GM18505 (cell line): ENCODE measurements at regions not wholly inside any gene's neighbourhood (a gene's known extent, or its start where the extent isn't known, plus 50 kb on each side); places are given as distances from the start of the nearest gene placed in this dataset.

Source experiments
- ATAC-seq: cut with Tn5 transposase; IDR thresholded peaks from one replicate; pipeline ENCODE4 v1.9.1; 2021; ENCODE audit not compliant: unreplicated experiment
- POLR2A ChIP-seq: IDR thresholded peaks from 4 replicates; pipeline ENCODE4 v1.6.1; 2011; ENCODE audit warnings: borderline replicate concordance; ENCODE audit not compliant: insufficient read depth, insufficient read length; ENCODE audit errors: extremely low read depth

GRCh38 chr11:80584661-80585060 lies 1143.8 kb upstream of the TENM4 start:
- ATAC-seq = no peak
- no peak for TF ChIP-seq POLR2A

GRCh38 chr11:80569832-80570231 lies 1129.0 kb upstream of the TENM4 start:
- TF ChIP-seq POLR2A = no peak
- no peak for ATAC-seq

GRCh38 chr11:80565231-80565630 lies 1124.4 kb upstream of the TENM4 start:
- no peak for ATAC-seq

GRCh38 chr11:80562523-80563125 lies 1121.8 kb upstream of the TENM4 start:
- TF ChIP-seq POLR2A = no peak

More at GRCh38 chr11:80565231-80565630, 1124.4 kb upstream of the TENM4 start:
- no peak for TF ChIP-seq POLR2A

GRCh38 chr11:80559942-80560341 lies 1119.1 kb upstream of the TENM4 start:
- no peak for TF ChIP-seq POLR2A
- no peak for ATAC-seq

More at GRCh38 chr11:80562523-80563125, 1121.8 kb upstream of the TENM4 start:
- no peak for ATAC-seq

GRCh38 chr11:80553565-80553964 lies 1112.7 kb upstream of the TENM4 start:
- no peak for ATAC-seq
- TF ChIP-seq POLR2A = no peak

GRCh38 chr11:80542704-80543103 lies 1101.9 kb upstream of the TENM4 start:
- no peak for ATAC-seq
- no peak for TF ChIP-seq POLR2A

GRCh38 chr11:80538040-80538439 lies 1097.2 kb upstream of the TENM4 start:
- no peak for TF ChIP-seq POLR2A
- no peak for ATAC-seq

GRCh38 chr11:80533463-80533862 lies 1092.6 kb upstream of the TENM4 start:
- ATAC-seq = no peak
- no peak for TF ChIP-seq POLR2A

GRCh38 chr11:80532633-80533232 lies 1091.9 kb upstream of the TENM4 start:
- ATAC-seq = no peak
- TF ChIP-seq POLR2A = no peak

GRCh38 chr11:80529726-80530125 lies 1088.9 kb upstream of the TENM4 start:
- no peak for TF ChIP-seq POLR2A
- ATAC-seq = no peak

- no peak for TF ChIP-seq POLR2A
- ATAC-seq = no peak
Measured at GRCh38 chr11:80525663-80526405, 1085.0 kb upstream of the TENM4 start.

GRCh38 chr11:80524349-80524748 lies 1083.5 kb upstream of the TENM4 start:
- no peak for ATAC-seq
- no peak for TF ChIP-seq POLR2A

GRCh38 chr11:80523057-80523456 lies 1082.2 kb upstream of the TENM4 start:
- no peak for TF ChIP-seq POLR2A
- no peak for ATAC-seq
